Cardiac fibroblast (primary cell): ENCODE measurements at regions not wholly inside any gene's neighbourhood (a gene's known extent, or its start where the extent isn't known, plus 50 kb on each side); places are given as distances from the start of the nearest gene placed in this dataset.

Source experiments
- DNase-seq, 2 donors: peaks; one replicate each; pipeline versions ENCODE4 v3.0.0 to v3.0.0-alpha.2; 2010; ENCODE audit warnings: low read depth in 2 of 2
- H3K4me3 ChIP-seq, 2 donors: replicated peaks in 1 of 2; 1 replicate in 1 of 2; 2 replicates in 1 of 2; pipeline ENCODE4 v1.5.1; 2011; ENCODE audit warnings: low read depth in 2 of 2, low read length in 2 of 2, mild to moderate bottlenecking in 2 of 2, moderate library complexity in 1 of 2
- CTCF ChIP-seq: IDR thresholded peaks from one replicate; pipeline ENCODE4 v1.5.1; 2011; ENCODE audit warnings: low read depth, mild to moderate bottlenecking, low read length, inconsistent platforms

- TF ChIP-seq CTCF: no peak
- no peak overlapping the region for H3K4me3 ChIP-seq
Measured at GRCh38 chr1:183726825-183727224, 73.7 kb upstream of the APOBEC4 start.

GRCh38 chr1:183724350-183725042, 71.4 kb upstream of the APOBEC4 start:
- H3K4me3 ChIP-seq: no peak overlapping the region
- no peak for TF ChIP-seq CTCF
- DNase-seq: no peak

More at GRCh38 chr1:183726825-183727224, 73.7 kb upstream of the APOBEC4 start:
- DNase-seq: no peak

GRCh38 chr1:183723571-183723970, 70.5 kb upstream of the APOBEC4 start:
- peak in 1 of 2 donors; percentile 15 for DNase-seq
- TF ChIP-seq CTCF: no peak
- H3K4me3 ChIP-seq: no peak overlapping the region

GRCh38 chr1:183721041-183721440, 67.9 kb upstream of the APOBEC4 start:
- TF ChIP-seq CTCF: no peak

GRCh38 chr1:183720028-183720427, 66.9 kb upstream of the APOBEC4 start:
- no peak overlapping the region for H3K4me3 ChIP-seq
- no peak for TF ChIP-seq CTCF
- DNase-seq: peak; percentile 40 to 50

More at GRCh38 chr1:183721041-183721440, 67.9 kb upstream of the APOBEC4 start:
- H3K4me3 ChIP-seq: no peak overlapping the region
- DNase-seq: no peak

GRCh38 chr1:183719289-183719688, 66.2 kb upstream of the APOBEC4 start:
- no peak for DNase-seq
- no peak for TF ChIP-seq CTCF
- H3K4me3 ChIP-seq: no peak overlapping the region

- DNase-seq: no peak
- no peak for TF ChIP-seq CTCF
- no peak overlapping the region for H3K4me3 ChIP-seq
Measured at GRCh38 chr1:183716286-183716685, 63.2 kb upstream of the APOBEC4 start.
